Gastroesophageal sphincter (tissue), 4 donors: ENCODE measurements at regions not wholly inside any gene's neighbourhood (a gene's known extent, or its start where the extent isn't known, plus 50 kb on each side); places are given as distances from the start of the nearest gene placed in this dataset.
"Not testable (repeated sequence)": the region's sequence is repeated elsewhere in the genome, so short reads cannot be mapped to it uniquely, and the experiment has no call there.

Source experiments
- ATAC-seq: fragments of 150-250 bp; one replicate; pipeline ENCODE4 v1.9.1; 2016; ENCODE audit warnings: mild to moderate bottlenecking, moderate library complexity
- H3K27ac ChIP-seq, 4 donors: fragments of 200-600 bp; sonication (generic) in 3 of 4; 1 replicate in 3 of 4; 2 replicates in 1 of 4; pipeline ENCODE4 v1.5.1; 2016 to 2019
- H3K27me3 ChIP-seq: fragments of 200-600 bp; sonication (generic); one replicate; pipeline ENCODE4 v1.5.1; 2019
- H3K36me3 ChIP-seq, 2 donors: fragments of 200-600 bp; sonication (generic); one replicate each; pipeline ENCODE4 v1.5.1; 2019; ENCODE audit warnings: control low read depth in 1 of 2
- H3K4me1 ChIP-seq, 3 donors: fragments of 200-600 bp; sonication (generic); 1 replicate in 2 of 3; 2 replicates in 1 of 3; pipeline ENCODE4 v1.5.1; 2016 to 2019; ENCODE audit warnings: control low read depth in 2 of 3
- H3K4me3 ChIP-seq, 2 donors: fragments of 200-600 bp; sonication (generic); one replicate each; pipeline ENCODE4 v1.5.1; 2019; ENCODE audit warnings: mild to moderate bottlenecking in 1 of 2, moderate library complexity in 1 of 2
- H3K9me3 ChIP-seq, 3 donors: fragments of 200-600 bp; sonication (generic); one replicate each; pipeline ENCODE4 v1.5.1; 2017 to 2019; ENCODE audit warnings: control low read depth in 2 of 3
- EP300 ChIP-seq: sonication (generic); formaldehyde crosslinking; IDR thresholded peaks from one replicate; pipeline ENCODE4 v1.6.1; 2017; ENCODE audit warnings: antibody characterized with exemption, mild to moderate bottlenecking
- POLR2A ChIP-seq, 2 donors: fragments of 450-650 bp; IDR thresholded peaks; one replicate each; pipeline ENCODE4 v1.6.1; 2017; ENCODE audit warnings: antibody characterized with exemption in 2 of 2, mild to moderate bottlenecking in 2 of 2, moderate library complexity in 1 of 2
- POLR2AphosphoS5 ChIP-seq: sonication (generic); formaldehyde crosslinking; IDR thresholded peaks from one replicate; pipeline ENCODE4 v1.6.1; 2017; ENCODE audit warnings: antibody characterized with exemption
- WGBS, 2 donors: methylation state at CpG; one replicate each; pipeline ENCODE4 v1.1.5; 2018; ENCODE audit warnings: low coverage in 1 of 2; 5-methylcytosine and 5-hydroxymethylcytosine counted together
- TF ChIP-seq, protein P1 (sequence below), 4 experiments: fragments of 200-600 bp in 2 of 4; fragments of 450-650 bp in 2 of 4; sonication (generic) in 1 of 4; IDR thresholded peaks; one replicate each; pipeline ENCODE4 v1.5.1; 2017 to 2019; ENCODE audit warnings: antibody characterized with exemption in 4 of 4, mild to moderate bottlenecking in 2 of 4, moderate library complexity in 2 of 4

GRCh38 chr9:26228273-26228672 lies 550.0 kb upstream of the TUSC1 start:
- no peak for ATAC-seq
- Histone ChIP-seq H3K36me3 (no peaks in the 10 kb centered on the region), H3K4me3 (no peak overlapping the region), H3K27ac (no peak overlapping the region), H3K9me3 (no peaks in the 10 kb centered on the region), H3K4me1 (peaks cover 0 to 10% (median 3%) of the 10 kb centered on the region in 3 donors), H3K27me3 (no peaks in the 10 kb centered on the region)
- WGBS, 2 donors, result 65 to 83% methylated on average over 2 of the region's 2 CpGs
- TF ChIP-seq POLR2A (IDR thresholded peaks at IDR 0.05), result no peak
- TF ChIP-seq POLR2AphosphoS5, result no peak
- no peak for TF ChIP-seq EP300
- TF ChIP-seq, protein P1, sequence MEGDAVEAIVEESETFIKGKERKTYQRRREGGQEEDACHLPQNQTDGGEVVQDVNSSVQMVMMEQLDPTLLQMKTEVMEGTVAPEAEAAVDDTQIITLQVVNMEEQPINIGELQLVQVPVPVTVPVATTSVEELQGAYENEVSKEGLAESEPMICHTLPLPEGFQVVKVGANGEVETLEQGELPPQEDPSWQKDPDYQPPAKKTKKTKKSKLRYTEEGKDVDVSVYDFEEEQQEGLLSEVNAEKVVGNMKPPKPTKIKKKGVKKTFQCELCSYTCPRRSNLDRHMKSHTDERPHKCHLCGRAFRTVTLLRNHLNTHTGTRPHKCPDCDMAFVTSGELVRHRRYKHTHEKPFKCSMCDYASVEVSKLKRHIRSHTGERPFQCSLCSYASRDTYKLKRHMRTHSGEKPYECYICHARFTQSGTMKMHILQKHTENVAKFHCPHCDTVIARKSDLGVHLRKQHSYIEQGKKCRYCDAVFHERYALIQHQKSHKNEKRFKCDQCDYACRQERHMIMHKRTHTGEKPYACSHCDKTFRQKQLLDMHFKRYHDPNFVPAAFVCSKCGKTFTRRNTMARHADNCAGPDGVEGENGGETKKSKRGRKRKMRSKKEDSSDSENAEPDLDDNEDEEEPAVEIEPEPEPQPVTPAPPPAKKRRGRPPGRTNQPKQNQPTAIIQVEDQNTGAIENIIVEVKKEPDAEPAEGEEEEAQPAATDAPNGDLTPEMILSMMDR (IDR thresholded peaks at IDR 0.05), result no peak

DNA sequence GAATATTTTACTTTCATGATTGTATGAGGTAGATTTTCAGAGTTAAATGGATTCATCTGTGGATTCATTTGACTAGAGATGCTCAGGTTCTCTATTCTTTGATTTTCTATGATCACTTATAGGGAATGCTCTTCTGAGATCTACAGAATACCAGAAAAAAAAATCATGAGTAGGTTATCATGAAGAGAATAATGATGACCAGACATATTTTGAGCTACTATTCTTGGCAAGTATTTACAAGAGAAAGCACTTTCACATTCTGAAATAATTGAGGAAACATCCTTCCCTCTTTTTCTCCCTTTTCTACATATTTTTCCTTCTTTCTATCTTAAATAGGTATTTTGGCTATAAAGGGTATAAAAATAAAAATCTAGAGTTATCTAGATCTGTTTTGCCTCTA lies 543.0 kb upstream of the TUSC1 start:
- no peaks in the 10 kb centered on the region for H3K36me3 ChIP-seq
- no peak overlapping the region for H3K4me3 ChIP-seq
- TF ChIP-seq, protein P1 (IDR thresholded peaks at IDR 0.05), result no peak
- TF ChIP-seq EP300 (no peak), POLR2A (IDR thresholded peaks at IDR 0.05) (no peak)
- H3K9me3 ChIP-seq, result no peaks in the 10 kb centered on the region
- ATAC-seq, result no peak
- H3K27me3 ChIP-seq, result no peaks in the 10 kb centered on the region
- H3K4me1 ChIP-seq, result peaks cover 0 to 10% (median 3%) of the 10 kb centered on the region in 3 donors
- no peak overlapping the region for H3K27ac ChIP-seq

- no peak for ATAC-seq
- Histone ChIP-seq H3K4me3 (no peak overlapping the region), H3K36me3 (no peaks in the 10 kb centered on the region), H3K27me3 (no peaks in the 10 kb centered on the region), H3K27ac (no peak overlapping the region), H3K9me3 (no peaks in the 10 kb centered on the region), H3K4me1 (peaks cover 0 to 8% (median 3%) of the 10 kb centered on the region in 3 donors)
- TF ChIP-seq POLR2AphosphoS5, result no peak
Measured at GRCh38 chr9:26220367-26220766, 542.1 kb upstream of the TUSC1 start.

DNA sequence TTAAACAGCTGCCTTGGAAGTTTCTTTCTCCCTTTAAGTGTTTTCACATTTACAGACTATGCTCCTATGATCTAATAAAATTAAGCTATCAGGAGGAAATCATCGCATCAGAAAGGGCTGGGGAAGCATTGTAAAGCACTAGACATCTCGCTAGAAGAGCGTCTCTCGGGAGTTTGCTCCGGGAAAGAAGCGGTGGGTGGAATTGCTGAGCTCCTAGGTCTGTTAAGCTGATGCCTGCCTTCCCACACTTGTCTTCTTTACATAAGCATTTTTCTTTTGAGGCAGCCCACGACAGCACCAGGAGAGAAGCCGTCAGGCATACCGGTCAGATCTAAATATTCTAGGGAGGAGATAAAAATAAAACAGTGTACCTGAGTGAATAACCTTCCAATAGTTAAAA lies 541.7 kb upstream of the TUSC1 start:
- H3K27me3 ChIP-seq, result no peaks in the 10 kb centered on the region
- H3K4me3 ChIP-seq, result no peak overlapping the region
- no peaks in the 10 kb centered on the region for H3K9me3 ChIP-seq
- 48 to 77% methylated on average over 6 to 9 of the region's 9 CpGs for WGBS, 2 donors
- H3K27ac ChIP-seq, result no peak overlapping the region
- no peak for ATAC-seq
- H3K4me1 ChIP-seq, result peaks cover 0 to 6% (median 3%) of the 10 kb centered on the region in 3 donors
- TF ChIP-seq, protein P1 (IDR thresholded peaks at IDR 0.05), result no peak
- TF ChIP-seq POLR2AphosphoS5, result no peak
- no peak for TF ChIP-seq POLR2A (IDR thresholded peaks at IDR 0.05)
- no peak for TF ChIP-seq EP300
- no peaks in the 10 kb centered on the region for H3K36me3 ChIP-seq

GRCh38 chr9:26216702-26217101 lies 538.5 kb upstream of the TUSC1 start:
- WGBS, 2 donors, result 88% methylated on average over 1 of the region's 1 CpG
- ATAC-seq, result no peak
- H3K36me3 ChIP-seq, result no peaks in the 10 kb centered on the region
- H3K9me3 ChIP-seq, result no peaks in the 10 kb centered on the region
- no peak overlapping the region for H3K27ac ChIP-seq
- TF ChIP-seq, protein P1 (IDR thresholded peaks at IDR 0.05), result no peak
- TF ChIP-seq POLR2A (IDR thresholded peaks at IDR 0.05) (no peak), EP300 (no peak), POLR2AphosphoS5 (no peak)
- H3K4me1 ChIP-seq, result no peaks in the 10 kb centered on the region
- no peak overlapping the region for H3K4me3 ChIP-seq
- H3K27me3 ChIP-seq, result no peaks in the 10 kb centered on the region

DNA sequence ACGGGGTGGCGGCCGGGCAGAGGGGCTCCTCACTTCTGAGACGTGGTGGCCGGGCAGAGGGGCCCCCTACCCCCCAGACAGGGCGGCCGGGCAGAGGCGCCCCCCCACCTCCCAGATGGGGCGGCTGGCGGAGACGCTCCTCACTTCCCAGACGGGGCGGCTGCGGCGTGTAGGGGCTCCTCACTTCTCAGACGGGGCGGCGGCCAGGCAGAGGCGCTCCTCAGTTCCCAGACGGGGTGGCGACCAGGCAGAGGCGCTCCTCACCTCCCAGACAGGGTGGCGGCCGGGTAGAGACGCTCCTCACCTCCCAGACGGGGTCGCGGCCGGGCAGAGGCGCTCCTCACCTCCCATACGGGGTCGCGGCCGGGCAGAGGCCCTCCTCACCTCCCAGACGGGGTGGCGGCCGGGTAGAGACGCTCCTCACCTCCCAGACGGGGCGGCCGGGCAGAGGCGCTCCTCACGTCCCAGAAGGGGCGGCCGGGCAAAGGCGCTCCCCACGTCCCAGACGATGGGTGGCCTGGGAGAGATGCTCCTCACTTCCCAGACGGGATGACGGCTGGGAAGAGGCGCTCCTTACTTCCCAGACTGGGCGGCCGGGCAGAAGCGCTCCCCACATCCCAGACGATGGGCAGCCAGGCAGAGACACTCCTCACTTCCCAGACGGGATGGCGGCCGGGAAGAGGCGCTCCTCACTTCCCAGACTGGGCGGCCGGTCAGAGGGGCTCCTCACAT lies 536.6 kb upstream of the TUSC1 start:
- not testable (repeated sequence) for H3K27ac ChIP-seq, H3K4me3 ChIP-seq, H3K27me3 ChIP-seq, H3K36me3 ChIP-seq, H3K4me1 ChIP-seq, H3K9me3 ChIP-seq, ATAC-seq
- WGBS, 2 donors, result no CpG with 5 or more reads among the region's 61 CpGs
